ENCODE measurements at regions not wholly inside any gene's neighbourhood (a gene's known extent, or its start where the extent isn't known, plus 50 kb on each side); places are given as distances from the start of the nearest gene placed in this dataset.

DNA sequence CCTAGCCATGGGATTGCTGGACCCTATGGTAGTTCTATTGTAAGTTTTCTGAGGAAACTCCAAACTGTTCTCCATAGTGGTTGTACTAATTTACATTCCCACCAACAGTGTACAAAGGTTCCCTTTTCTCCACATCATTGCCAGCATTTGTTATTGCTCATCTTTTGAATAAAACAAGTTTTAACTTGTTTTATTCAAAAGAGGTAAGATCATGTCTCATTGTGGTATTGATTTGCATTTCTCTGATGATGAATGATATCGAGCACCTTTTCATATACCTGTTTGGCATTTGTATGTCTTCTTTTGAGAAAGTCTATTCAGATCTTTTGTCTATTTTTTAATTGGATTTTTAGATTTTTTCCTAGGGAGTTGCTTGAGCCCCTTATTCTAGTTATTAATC lies 819.1 kb downstream of the TUSC7 start (continued):
- TF ChIP-seq, protein P1, sequence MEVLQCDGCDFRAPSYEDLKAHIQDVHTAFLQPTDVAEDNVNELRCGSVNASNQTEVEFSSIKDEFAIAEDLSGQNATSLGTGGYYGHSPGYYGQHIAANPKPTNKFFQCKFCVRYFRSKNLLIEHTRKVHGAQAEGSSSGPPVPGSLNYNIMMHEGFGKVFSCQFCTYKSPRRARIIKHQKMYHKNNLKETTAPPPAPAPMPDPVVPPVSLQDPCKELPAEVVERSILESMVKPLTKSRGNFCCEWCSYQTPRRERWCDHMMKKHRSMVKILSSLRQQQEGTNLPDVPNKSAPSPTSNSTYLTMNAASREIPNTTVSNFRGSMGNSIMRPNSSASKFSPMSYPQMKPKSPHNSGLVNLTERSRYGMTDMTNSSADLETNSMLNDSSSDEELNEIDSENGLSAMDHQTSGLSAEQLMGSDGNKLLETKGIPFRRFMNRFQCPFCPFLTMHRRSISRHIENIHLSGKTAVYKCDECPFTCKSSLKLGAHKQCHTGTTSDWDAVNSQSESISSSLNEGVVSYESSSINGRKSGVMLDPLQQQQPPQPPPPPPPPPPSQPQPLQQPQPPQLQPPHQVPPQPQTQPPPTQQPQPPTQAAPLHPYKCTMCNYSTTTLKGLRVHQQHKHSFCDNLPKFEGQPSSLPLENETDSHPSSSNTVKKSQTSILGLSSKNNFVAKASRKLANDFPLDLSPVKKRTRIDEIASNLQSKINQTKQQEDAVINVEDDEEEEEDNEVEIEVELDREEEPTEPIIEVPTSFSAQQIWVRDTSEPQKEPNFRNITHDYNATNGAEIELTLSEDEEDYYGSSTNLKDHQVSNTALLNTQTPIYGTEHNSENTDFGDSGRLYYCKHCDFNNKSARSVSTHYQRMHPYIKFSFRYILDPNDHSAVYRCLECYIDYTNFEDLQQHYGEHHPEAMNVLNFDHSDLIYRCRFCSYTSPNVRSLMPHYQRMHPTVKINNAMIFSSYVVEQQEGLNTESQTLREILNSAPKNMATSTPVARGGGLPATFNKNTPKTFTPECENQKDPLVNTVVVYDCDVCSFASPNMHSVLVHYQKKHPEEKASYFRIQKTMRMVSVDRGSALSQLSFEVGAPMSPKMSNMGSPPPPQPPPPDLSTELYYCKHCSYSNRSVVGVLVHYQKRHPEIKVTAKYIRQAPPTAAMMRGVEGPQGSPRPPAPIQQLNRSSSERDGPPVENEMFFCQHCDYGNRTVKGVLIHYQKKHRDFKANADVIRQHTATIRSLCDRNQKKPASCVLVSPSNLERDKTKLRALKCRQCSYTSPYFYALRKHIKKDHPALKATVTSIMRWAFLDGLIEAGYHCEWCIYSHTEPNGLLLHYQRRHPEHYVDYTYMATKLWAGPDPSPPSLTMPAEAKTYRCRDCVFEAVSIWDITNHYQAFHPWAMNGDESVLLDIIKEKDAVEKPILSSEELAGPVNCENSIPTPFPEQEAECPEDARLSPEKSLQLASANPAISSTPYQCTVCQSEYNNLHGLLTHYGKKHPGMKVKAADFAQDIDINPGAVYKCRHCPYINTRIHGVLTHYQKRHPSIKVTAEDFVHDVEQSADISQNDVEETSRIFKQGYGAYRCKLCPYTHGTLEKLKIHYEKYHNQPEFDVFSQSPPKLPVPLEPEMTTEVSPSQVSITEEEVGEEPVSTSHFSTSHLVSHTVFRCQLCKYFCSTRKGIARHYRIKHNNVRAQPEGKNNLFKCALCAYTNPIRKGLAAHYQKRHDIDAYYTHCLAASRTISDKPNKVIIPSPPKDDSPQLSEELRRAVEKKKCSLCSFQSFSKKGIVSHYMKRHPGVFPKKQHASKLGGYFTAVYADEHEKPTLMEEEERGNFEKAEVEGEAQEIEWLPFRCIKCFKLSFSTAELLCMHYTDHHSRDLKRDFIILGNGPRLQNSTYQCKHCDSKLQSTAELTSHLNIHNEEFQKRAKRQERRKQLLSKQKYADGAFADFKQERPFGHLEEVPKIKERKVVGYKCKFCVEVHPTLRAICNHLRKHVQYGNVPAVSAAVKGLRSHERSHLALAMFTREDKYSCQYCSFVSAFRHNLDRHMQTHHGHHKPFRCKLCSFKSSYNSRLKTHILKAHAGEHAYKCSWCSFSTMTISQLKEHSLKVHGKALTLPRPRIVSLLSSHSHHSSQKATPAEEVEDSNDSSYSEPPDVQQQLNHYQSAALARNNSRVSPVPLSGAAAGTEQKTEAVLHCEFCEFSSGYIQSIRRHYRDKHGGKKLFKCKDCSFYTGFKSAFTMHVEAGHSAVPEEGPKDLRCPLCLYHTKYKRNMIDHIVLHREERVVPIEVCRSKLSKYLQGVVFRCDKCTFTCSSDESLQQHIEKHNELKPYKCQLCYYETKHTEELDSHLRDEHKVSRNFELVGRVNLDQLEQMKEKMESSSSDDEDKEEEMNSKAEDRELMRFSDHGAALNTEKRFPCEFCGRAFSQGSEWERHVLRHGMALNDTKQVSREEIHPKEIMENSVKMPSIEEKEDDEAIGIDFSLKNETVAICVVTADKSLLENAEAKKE (CRISPR knock-in tag; IDR thresholded peaks at IDR 0.05) = no peak
- TF ChIP-seq JUNB (IDR thresholded peaks at IDR 0.05; ENCODE audit: unreplicated experiment) (no peak), NANOG (IDR thresholded peaks at IDR 0.05; ENCODE audit: borderline replicate concordance) (no peak), ETS1 (IDR thresholded peaks at IDR 0.05) (no peak), CREB1 (CRISPR knock-in tag; IDR thresholded peaks at IDR 0.05; ENCODE audit: low read depth) (no peak), ZNF331 (CRISPR knock-in tag; IDR thresholded peaks at IDR 0.05; ENCODE audit: low read depth) (no peak), CTCF (conservative IDR thresholded peaks at IDR 0.05; ENCODE audit: low read depth in 2 of 2) (no peak)

Measured in GM23338 (cell line).